Adrenal gland (tissue), 5 donors: ENCODE measurements at regions not wholly inside any gene's neighbourhood (a gene's known extent, or its start where the extent isn't known, plus 50 kb on each side); places are given as distances from the start of the nearest gene placed in this dataset.

Source experiments
- POLR2A ChIP-seq, 2 donors: fragments of 450-650 bp; IDR thresholded peaks; one replicate each; pipeline ENCODE4 v1.6.1; 2017; ENCODE audit warnings: antibody characterized with exemption in 2 of 2, mild to moderate bottlenecking in 2 of 2, moderate library complexity in 1 of 2
- TF ChIP-seq, protein P1 (sequence below), 6 experiments: fragments of 450-650 bp in 4 of 6; fragments of 200-600 bp in 2 of 6; sonication (generic) in 1 of 6; IDR thresholded peaks; 1 replicate in 5 of 6; 2 replicates in 1 of 6; pipeline versions ENCODE4 v1.5.1 to v1.8.0; 2016 to 2021; ENCODE audit warnings: antibody characterized with exemption in 6 of 6, mild to moderate bottlenecking in 2 of 6, moderate library complexity in 1 of 6
- donor health status: DM: no; HTN: no; CAD: no.

DNA sequence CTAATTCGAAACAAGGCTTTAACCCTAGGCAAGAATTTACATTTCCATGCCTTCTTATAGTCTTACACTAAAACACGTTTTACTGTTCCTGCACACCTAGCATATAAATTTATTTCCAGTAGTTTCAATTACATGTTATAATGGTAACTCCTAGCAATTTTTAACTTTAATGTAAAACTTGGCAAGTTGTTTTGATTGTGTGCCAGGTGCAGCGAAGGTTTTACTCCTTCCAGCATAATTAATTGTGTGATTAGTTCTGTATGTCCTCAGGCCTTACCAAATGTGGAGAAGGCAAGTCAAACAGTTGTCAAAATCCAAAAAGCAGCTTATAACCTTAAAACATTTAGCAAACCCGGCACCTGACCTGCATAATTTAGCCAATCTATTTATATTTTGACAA lies 114.8 kb downstream of the KCNK1 start:
- TF ChIP-seq, protein P1, sequence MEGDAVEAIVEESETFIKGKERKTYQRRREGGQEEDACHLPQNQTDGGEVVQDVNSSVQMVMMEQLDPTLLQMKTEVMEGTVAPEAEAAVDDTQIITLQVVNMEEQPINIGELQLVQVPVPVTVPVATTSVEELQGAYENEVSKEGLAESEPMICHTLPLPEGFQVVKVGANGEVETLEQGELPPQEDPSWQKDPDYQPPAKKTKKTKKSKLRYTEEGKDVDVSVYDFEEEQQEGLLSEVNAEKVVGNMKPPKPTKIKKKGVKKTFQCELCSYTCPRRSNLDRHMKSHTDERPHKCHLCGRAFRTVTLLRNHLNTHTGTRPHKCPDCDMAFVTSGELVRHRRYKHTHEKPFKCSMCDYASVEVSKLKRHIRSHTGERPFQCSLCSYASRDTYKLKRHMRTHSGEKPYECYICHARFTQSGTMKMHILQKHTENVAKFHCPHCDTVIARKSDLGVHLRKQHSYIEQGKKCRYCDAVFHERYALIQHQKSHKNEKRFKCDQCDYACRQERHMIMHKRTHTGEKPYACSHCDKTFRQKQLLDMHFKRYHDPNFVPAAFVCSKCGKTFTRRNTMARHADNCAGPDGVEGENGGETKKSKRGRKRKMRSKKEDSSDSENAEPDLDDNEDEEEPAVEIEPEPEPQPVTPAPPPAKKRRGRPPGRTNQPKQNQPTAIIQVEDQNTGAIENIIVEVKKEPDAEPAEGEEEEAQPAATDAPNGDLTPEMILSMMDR (IDR thresholded peaks at IDR 0.05) = no peak
- TF ChIP-seq POLR2A (IDR thresholded peaks at IDR 0.05) = no peak
